ENCODE measurements at regions not wholly inside any gene's neighbourhood (a gene's known extent, or its start where the extent isn't known, plus 50 kb on each side); places are given as distances from the start of the nearest gene placed in this dataset.

- TF ChIP-seq EZH2 (IDR thresholded peaks at IDR 0.05; ENCODE audit: low read length, unreplicated experiment) (no peak), CTCF (conservative IDR thresholded peaks at IDR 0.05; ENCODE audit: low read depth, low read length) (no peak), EZH2phosphoT487 (IDR thresholded peaks at IDR 0.05; ENCODE audit: borderline replicate concordance, low read length) (no peak)
These were observed 500.2 kb upstream of the CDH4 start for GRCh38 chr20:60751826-60752225.
